Urothelium cell line (cell line): ENCODE measurements at regions not wholly inside any gene's neighbourhood (a gene's known extent, or its start where the extent isn't known, plus 50 kb on each side); places are given as distances from the start of the nearest gene placed in this dataset.

Experiments
- DNase-seq: peaks from one replicate; pipeline ENCODE4 v3.0.0; 2011; ENCODE audit warnings: low spot score, mixed read lengths
- FAIRE-seq: peaks from 2 replicates; lab custom pipeline; 2011; peaks lifted over from hg19 to GRCh38; lab: Jason Lieb, UNC

- FAIRE-seq, result no peak
- DNase-seq, result no peak
Measured at GRCh38 chr20:11718474-11719094, 199.1 kb upstream of the BTBD3 start.

GRCh38 chr20:11719153-11719552 is 198.5 kb upstream of the BTBD3 start:
- DNase-seq, result no peak

GRCh38 chr20:11721411-11721810 is 196.3 kb upstream of the BTBD3 start:
- no peak for DNase-seq
- no peak for FAIRE-seq

More at GRCh38 chr20:11719153-11719552, 198.5 kb upstream of the BTBD3 start:
- no peak for FAIRE-seq

- FAIRE-seq (no peak), DNase-seq (no peak)
Measured at GRCh38 chr20:11724097-11724496, 193.6 kb upstream of the BTBD3 start.

DNA sequence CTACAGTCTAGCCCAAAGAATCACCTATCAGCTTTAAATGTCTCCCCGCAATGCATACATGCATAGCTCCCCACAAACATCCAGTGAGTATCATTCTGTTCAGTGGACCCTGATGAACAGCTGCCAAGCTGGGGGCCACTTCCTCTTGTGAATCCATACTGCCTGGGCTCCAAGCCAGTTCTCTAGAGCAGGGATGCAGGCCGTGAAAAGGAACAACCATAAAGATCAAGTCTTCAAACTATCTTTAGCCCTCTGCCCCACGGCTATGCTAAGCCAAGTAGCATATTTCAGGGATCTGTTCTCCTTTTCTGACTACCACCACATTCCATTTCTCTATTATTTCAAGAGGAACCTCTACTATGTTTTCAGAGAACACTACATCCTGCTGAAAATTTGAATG is 191.7 kb upstream of the BTBD3 start:
- no peak for FAIRE-seq

DNA sequence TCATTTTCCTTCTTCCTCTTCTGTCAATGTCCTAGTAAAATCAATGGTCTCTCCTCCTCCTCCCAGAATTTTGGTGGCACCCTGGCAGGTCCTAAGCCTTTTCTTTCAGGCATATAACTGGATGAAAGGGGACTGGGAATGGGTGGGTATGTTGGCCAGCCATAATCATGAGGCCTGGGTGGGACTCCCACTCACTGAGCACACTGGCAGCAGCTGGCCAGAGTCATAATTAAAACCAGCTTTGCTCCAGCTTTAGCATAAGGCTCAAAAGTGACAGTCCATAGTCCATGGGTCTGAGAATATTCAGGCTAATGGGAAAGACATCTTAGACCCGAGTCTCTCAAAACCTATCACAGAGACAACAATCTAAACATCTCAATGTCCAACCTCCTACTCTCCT is 190.0 kb upstream of the BTBD3 start:
- DNase-seq, result no peak
- FAIRE-seq, result no peak

More for the DNA sequence above, 191.7 kb upstream of the BTBD3 start:
- no peak for DNase-seq

DNA sequence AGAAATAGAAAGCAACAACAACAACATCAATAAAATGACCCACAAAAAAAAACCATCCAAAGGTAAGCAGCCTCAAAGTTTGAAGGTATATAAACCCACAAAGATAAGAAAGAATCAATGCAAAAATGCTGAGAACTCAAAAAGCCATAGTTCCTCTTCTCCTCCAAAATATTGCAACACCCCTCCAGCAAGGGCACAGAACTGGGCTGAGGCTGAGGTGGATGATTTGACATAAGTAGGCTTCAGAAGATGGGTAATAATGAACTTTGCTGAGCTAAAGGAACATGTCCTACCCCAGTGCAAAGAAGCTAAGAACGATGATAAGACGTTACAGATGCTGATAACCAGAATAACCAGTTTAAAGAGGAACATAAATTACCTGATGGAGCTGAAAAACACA is 188.8 kb upstream of the BTBD3 start:
- FAIRE-seq (no peak), DNase-seq (no peak)

- no peak for DNase-seq
- FAIRE-seq, result no peak
Measured at GRCh38 chr20:11729806-11730205, 187.9 kb upstream of the BTBD3 start.

GRCh38 chr20:11734431-11734830 is 183.3 kb upstream of the BTBD3 start:
- DNase-seq (no peak), FAIRE-seq (no peak)

- FAIRE-seq, result no peak
- DNase-seq, result no peak
Measured at GRCh38 chr20:11738852-11739251, 178.8 kb upstream of the BTBD3 start.

DNA sequence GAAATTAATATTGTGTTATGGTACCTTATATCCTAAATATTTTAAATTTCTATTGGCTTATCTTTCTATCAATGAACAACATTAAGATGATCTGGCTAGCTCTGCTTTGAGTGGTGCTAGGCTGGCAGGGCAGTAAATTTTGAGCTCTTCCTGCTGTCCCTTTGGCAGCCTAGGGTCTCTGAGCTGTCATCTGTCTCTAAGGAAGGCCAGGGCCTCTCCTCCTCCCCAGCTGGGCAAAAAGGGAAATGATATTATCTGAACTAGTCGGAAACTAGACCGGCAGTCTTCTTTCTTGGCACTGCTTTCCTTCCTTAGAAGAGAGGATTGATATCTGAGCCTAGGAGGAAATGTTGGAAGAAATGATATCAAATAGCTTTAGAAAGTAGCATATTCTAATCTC is 176.7 kb upstream of the BTBD3 start:
- no peak for FAIRE-seq
- DNase-seq, result no peak

DNA sequence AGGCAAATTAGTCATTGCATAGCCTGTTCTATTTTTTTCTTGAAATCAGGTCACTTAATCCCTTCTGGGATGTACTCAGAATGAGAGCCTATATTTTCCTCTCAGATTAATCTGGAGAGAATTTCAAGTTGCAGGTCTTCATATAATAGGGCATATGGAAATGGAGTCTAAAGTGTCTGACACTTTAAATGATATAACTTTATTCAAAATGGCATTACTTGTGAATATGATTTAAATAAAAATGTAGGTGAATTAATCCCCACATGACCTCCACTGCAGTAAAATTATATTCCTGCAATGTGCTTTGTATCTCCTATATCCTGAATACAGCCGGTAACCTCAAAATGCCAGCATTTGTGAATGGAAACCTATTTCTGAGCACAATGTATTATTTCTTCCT is 172.5 kb upstream of the BTBD3 start:
- FAIRE-seq (no peak), DNase-seq (no peak)

DNA sequence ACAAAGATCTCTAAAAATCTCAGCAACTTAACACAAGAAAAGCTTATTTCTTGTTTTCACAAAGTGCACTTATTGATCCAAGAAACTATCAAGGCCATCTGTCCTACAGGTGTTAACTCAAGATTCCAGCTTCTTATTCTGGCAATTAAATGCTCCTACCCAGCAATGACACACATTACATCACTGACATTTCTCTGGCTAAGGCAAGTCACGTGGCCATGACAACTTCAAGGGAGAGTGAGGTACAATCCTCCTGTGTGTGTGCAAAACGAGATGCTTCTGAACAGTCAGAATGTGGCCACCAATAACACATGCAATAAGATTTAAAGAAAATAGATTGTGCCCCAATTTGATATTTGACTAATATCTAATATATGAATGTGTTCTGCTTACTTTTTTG is 169.3 kb upstream of the BTBD3 start:
- no peak for FAIRE-seq
- no peak for DNase-seq

GRCh38 chr20:11752336-11752735 is 165.4 kb upstream of the BTBD3 start:
- FAIRE-seq, result no peak
- no peak for DNase-seq

DNA sequence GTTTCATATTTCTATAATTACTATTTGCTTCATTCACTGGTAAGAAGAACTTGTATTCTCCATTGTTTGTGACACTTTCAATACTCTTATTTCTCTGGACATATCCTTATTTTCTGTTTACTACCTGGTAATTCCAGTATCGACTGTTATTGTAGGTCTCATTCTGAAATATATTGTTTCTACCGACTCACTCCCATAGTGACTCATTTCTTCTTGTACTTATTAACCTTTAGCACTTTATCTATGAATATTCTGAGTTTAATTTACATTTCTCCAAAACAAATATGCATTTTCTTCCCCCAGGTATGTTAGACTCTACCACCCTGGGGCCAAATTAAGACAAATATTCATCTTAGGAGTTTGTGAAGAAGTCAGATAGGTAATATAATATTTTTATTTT is 164.5 kb upstream of the BTBD3 start:
- DNase-seq, result no peak
- FAIRE-seq, result no peak

- DNase-seq, result no peak
- no peak for FAIRE-seq
Measured at GRCh38 chr20:11754451-11754850, 163.2 kb upstream of the BTBD3 start.

GRCh38 chr20:11755071-11755841 is 162.4 kb upstream of the BTBD3 start:
- FAIRE-seq, result no peak
- no peak for DNase-seq

GRCh38 chr20:11761497-11761896 is 156.2 kb upstream of the BTBD3 start:
- FAIRE-seq (no peak), DNase-seq (no peak)

DNA sequence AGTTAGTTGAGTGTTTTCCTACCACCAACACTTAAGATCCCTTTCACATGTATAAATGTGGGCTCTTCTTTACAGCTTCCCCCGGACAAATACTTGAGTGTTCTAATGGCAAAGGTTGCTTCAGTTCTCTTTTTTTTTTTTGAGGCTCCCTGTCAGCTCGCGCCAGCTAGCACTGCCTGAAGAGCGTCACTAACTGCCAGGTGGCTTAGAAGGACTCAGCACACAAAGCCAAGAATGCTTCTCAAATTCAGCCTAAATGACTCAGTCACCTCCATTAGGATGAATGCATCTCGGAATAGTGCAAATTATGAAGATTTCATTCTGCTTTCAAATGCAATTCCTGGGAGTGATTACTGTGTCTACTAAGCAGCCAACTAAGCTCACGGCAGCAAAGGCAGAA is 150.7 kb upstream of the BTBD3 start:
- no peak for DNase-seq
- FAIRE-seq, result no peak

DNA sequence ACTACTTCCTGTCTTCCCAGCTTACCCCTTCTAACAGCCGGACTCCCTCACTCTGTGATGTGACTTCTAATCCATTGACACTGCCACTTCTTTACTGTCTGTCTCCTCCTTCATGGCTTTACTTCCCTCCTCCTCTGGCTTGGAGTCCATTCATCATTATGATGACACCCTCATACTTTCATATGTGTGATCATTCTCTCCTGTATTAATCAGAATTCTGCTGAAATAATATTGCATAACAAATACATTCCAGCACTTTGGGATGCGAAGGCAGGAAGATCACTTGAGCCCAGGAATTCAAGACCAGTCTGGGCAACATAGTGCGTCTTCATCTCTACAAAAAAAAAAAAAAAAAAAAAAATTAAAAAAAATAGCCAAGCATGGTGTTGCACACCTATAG is 147.9 kb upstream of the BTBD3 start:
- no peak for FAIRE-seq
- DNase-seq, result no peak

- DNase-seq (no peak), FAIRE-seq (no peak)
Measured at GRCh38 chr20:11772226-11772730, 145.4 kb upstream of the BTBD3 start.

- no peak for FAIRE-seq
Measured at GRCh38 chr20:11776687-11777086, 141.0 kb upstream of the BTBD3 start.

More at GRCh38 chr20:11776687-11777086, 141.0 kb upstream of the BTBD3 start:
- DNase-seq, result no peak
